Type B pancreatic cell (in vitro differentiated cells): ENCODE measurements at regions not wholly inside any gene's neighbourhood (a gene's known extent, or its start where the extent isn't known, plus 50 kb on each side); places are given as distances from the start of the nearest gene placed in this dataset.
"Not testable (repeated sequence)": the region's sequence is repeated elsewhere in the genome, so short reads cannot be mapped to it uniquely, and the experiment has no call there.

ENCODE experiments used
- DNase-seq: peaks from one replicate; pipeline ENCODE4 v3.0.0; 2021; ENCODE audit warnings: mixed read lengths; ENCODE audit not compliant: unreplicated experiment; ENCODE audit errors: extremely low spot score
- H3K27ac Mint-ChIP-seq: 2 replicates; pipeline ENCODE4 v1.8.0; 2021; ENCODE audit warnings: mild to moderate bottlenecking, mixed read lengths
- H3K27me3 Mint-ChIP-seq: 2 replicates; pipeline ENCODE4 v1.8.0; 2021; ENCODE audit warnings: mixed read lengths
- H3K36me3 Mint-ChIP-seq: 2 replicates; pipeline ENCODE4 v1.8.0; 2021; ENCODE audit warnings: mixed read lengths
- H3K4me1 Mint-ChIP-seq: one replicate; pipeline ENCODE4 v1.8.0; 2021; ENCODE audit warnings: mixed read lengths; ENCODE audit not compliant: unreplicated experiment
- H3K4me3 Mint-ChIP-seq: 2 replicates; pipeline ENCODE4 v1.8.0; 2021; ENCODE audit warnings: mild to moderate bottlenecking, mixed read lengths
- H3K9me3 Mint-ChIP-seq: 2 replicates; pipeline ENCODE4 v1.8.0; 2021; ENCODE audit warnings: mixed read lengths
- CTCF ChIP-seq: fragments of 200-600 bp; sonication (generic); conservative IDR thresholded peaks from 2 replicates; pipeline ENCODE4 v1.5.0; 2021; ENCODE audit warnings: antibody characterized with exemption, mild to moderate bottlenecking

DNA sequence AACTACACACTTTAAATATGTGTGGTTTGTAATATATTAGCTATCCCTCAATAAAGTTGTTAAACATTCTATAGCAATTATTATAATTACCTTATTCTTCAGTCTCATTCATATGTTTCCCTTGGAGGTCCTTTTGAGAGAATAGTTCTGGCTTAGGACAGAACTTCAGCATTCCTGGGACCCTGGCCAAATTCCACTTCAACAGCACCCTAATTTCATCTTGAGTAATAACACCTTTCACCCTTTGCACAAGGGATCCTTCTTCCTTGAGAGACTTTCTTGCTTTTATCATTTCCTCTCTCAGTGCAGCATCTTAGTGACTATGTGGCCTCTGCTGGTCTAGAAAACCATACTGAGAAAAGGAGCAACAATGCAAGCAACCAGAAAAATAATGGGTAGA is 255.9 kb downstream of the C11orf87 start:
- no peaks in the 10 kb centered on the region for H3K4me1 Mint-ChIP-seq
- no peak for DNase-seq
- H3K27me3 Mint-ChIP-seq, result no peaks in the 10 kb centered on the region
- H3K36me3 Mint-ChIP-seq, result no peaks in the 10 kb centered on the region
- H3K4me3 Mint-ChIP-seq, result no peak overlapping the region
- no peaks in the 10 kb centered on the region for H3K9me3 Mint-ChIP-seq
- no peak overlapping the region for H3K27ac Mint-ChIP-seq
- no peak for TF ChIP-seq CTCF

GRCh38 chr11:109680127-109680526 is 258.1 kb downstream of the C11orf87 start:
- DNase-seq, result no peak
- no peaks in the 10 kb centered on the region for H3K4me1 Mint-ChIP-seq
- H3K27ac Mint-ChIP-seq, result no peak overlapping the region
- H3K36me3 Mint-ChIP-seq, result no peaks in the 10 kb centered on the region
- no peak overlapping the region for H3K4me3 Mint-ChIP-seq
- no peaks in the 10 kb centered on the region for H3K27me3 Mint-ChIP-seq
- H3K9me3 Mint-ChIP-seq, result no peaks in the 10 kb centered on the region
- no peak for TF ChIP-seq CTCF

DNA sequence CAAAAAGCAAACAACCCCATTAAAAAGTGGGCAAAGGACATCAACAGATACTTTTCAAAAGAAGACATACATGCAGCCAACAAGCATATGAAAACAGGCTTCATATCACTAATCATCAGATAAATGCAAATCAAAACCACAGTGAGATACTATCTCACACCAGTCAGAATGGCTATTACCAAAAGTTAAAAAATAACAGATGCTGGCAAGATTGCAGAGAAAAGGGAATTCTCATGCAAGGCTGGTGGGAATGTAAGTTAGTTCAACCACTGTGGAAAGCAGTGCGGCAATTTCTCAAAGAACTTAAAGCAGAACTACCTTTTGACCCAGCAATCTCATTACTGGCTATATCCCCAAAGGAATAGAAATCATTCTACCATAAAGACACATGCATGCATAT is 260.8 kb downstream of the C11orf87 start:
- H3K27me3 Mint-ChIP-seq, H3K9me3 Mint-ChIP-seq, H3K27ac Mint-ChIP-seq, H3K4me1 Mint-ChIP-seq, DNase-seq, H3K36me3 Mint-ChIP-seq, H3K4me3 Mint-ChIP-seq: not testable (repeated sequence)

- H3K27me3 Mint-ChIP-seq, result peaks cover 5% of the 10 kb centered on the region
- no peak for TF ChIP-seq CTCF
- H3K4me1 Mint-ChIP-seq, result no peaks in the 10 kb centered on the region
- peaks cover 7% of the 10 kb centered on the region for H3K9me3 Mint-ChIP-seq
- no peak overlapping the region for H3K4me3 Mint-ChIP-seq
- DNase-seq, result no peak
- no peaks in the 10 kb centered on the region for H3K36me3 Mint-ChIP-seq
- no peak overlapping the region for H3K27ac Mint-ChIP-seq
These were observed 273.7 kb downstream of the C11orf87 start for GRCh38 chr11:109695696-109696095.

- H3K27ac Mint-ChIP-seq, result no peak overlapping the region
- TF ChIP-seq CTCF, result no peak
- H3K9me3 Mint-ChIP-seq, result peaks cover 8% of the 10 kb centered on the region
- DNase-seq, result no peak
- H3K4me1 Mint-ChIP-seq, result no peaks in the 10 kb centered on the region
- H3K36me3 Mint-ChIP-seq, result no peaks in the 10 kb centered on the region
- H3K4me3 Mint-ChIP-seq, result no peak overlapping the region
- H3K27me3 Mint-ChIP-seq, result peaks cover 5% of the 10 kb centered on the region
These were observed 274.4 kb downstream of the C11orf87 start for GRCh38 chr11:109696191-109696897.

GRCh38 chr11:109697140-109697843 is 275.3 kb downstream of the C11orf87 start:
- Mint-ChIP-seq H3K4me3 (no peak overlapping the region), H3K27me3 (peaks cover 5% of the 10 kb centered on the region), H3K4me1 (no peaks in the 10 kb centered on the region), H3K27ac (no peak overlapping the region), H3K36me3 (no peaks in the 10 kb centered on the region), H3K9me3 (peaks cover 11% of the 10 kb centered on the region)
- peak; percentile 80 for TF ChIP-seq CTCF
- no peak for DNase-seq
